DMS 273 (cell line): ENCODE measurements at regions not wholly inside any gene's neighbourhood (a gene's known extent, or its start where the extent isn't known, plus 50 kb on each side); places are given as distances from the start of the nearest gene placed in this dataset.
A peak's percentile ranks its signal among the peaks of the same experiment; 100 is the strongest.
"Not testable (repeated sequence)": the region's sequence is repeated elsewhere in the genome, so short reads cannot be mapped to it uniquely, and the experiment has no call there.

Experiments used
- DNase-seq: peaks from one replicate; lab custom pipeline; 2025; ENCODE audit not compliant: unreplicated experiment; lab: John Stamatoyannopoulos, UW

GRCh38 chr4:128536746-128537145, 249.1 kb upstream of the PGRMC2 start:
- no peak for DNase-seq

GRCh38 chr4:128535510-128535909, 247.9 kb upstream of the PGRMC2 start:
- not testable (repeated sequence) for DNase-seq

- no peak for DNase-seq
Observed at GRCh38 chr4:128528793-128529553, 241.4 kb upstream of the PGRMC2 start.

- no peak for DNase-seq
Observed at GRCh38 chr4:128527946-128528576, 240.4 kb upstream of the PGRMC2 start.

GRCh38 chr4:128527351-128527750, 239.7 kb upstream of the PGRMC2 start:
- DNase-seq, result no peak

- peak; percentile 63 for DNase-seq
Observed at GRCh38 chr4:128525992-128526630, 238.5 kb upstream of the PGRMC2 start.

- peak; percentile 4 for DNase-seq
Observed at GRCh38 chr4:128525387-128525786, 237.8 kb upstream of the PGRMC2 start.

GRCh38 chr4:128524311-128524710, 236.7 kb upstream of the PGRMC2 start:
- no peak for DNase-seq

- no peak for DNase-seq
Observed at GRCh38 chr4:128521648-128522111, 234.1 kb upstream of the PGRMC2 start.

- no peak for DNase-seq
Observed at GRCh38 chr4:128521156-128521555, 233.5 kb upstream of the PGRMC2 start.

GRCh38 chr4:128519163-128519830, 231.7 kb upstream of the PGRMC2 start:
- peak; percentile 75 for DNase-seq

- DNase-seq, result peak; percentile 28
Observed at GRCh38 chr4:128517739-128518510, 230.3 kb upstream of the PGRMC2 start.

GRCh38 chr4:128517096-128517738, 229.6 kb upstream of the PGRMC2 start:
- DNase-seq, result no peak

- DNase-seq, result no peak
Observed at GRCh38 chr4:128516301-128516969, 228.8 kb upstream of the PGRMC2 start.

- DNase-seq, result no peak
Observed at GRCh38 chr4:128513664-128514484, 226.3 kb upstream of the PGRMC2 start.

GRCh38 chr4:128512767-128513322, 225.2 kb upstream of the PGRMC2 start:
- no peak for DNase-seq

- DNase-seq, result no peak
Observed at GRCh38 chr4:128512161-128512560, 224.5 kb upstream of the PGRMC2 start.

GRCh38 chr4:128510850-128511249, 223.2 kb upstream of the PGRMC2 start:
- DNase-seq, result no peak
